ENCODE measurements at regions not wholly inside any gene's neighbourhood (a gene's known extent, or its start where the extent isn't known, plus 50 kb on each side); places are given as distances from the start of the nearest gene placed in this dataset.

GRCh38 chr9:7982907-7983306, 183.3 kb upstream of the DMAC1 start:
- ATAC-seq (no peak), DNase-seq (ENCODE audit: low read depth, low spot score) (no peak)
- Histone ChIP-seq H3K4me1 (ENCODE audit: control insufficient read depth, insufficient read depth, low read length) (no peaks in the 10 kb centered on the region), H3K27me3 (ENCODE audit: control insufficient read depth, insufficient read depth, low read length) (no peaks in the 10 kb centered on the region), H3K9me3 (ENCODE audit: control insufficient read depth, insufficient read depth, low read depth, low read length) (no peaks in the 10 kb centered on the region), H3K4me3 (ENCODE audit: low read depth in 2 of 2, low read length in 2 of 2) (no peak overlapping the region), H3K27ac (ENCODE audit: low read length) (no peak overlapping the region), H3K36me3 (ENCODE audit: control insufficient read depth, insufficient read depth, low read length) (no peaks in the 10 kb centered on the region)
- CTCF ChIA-PET: no interaction called here
- BruUV-seq (replicated peaks): no TSS peak
- POLR2A ChIA-PET: no interaction called here
- intact Hi-C loops (cut with micrococcal nuclease; ENCODE audit: unreplicated experiment): no loop called here
- in situ Hi-C loops (cut with HindIII; ENCODE audit: low pct_unique_long_range_greater_than_20kb, low sequenced_read_pairs): no loop called here
- no peak for TF ChIP-seq TCF7L2 (IDR thresholded peaks at IDR 0.05; ENCODE audit: low read depth, low read length)
- TF ChIP-seq POLR2AphosphoS5 (IDR thresholded peaks at IDR 0.05; ENCODE audit: low read depth, low read length): no peak
- TF ChIP-seq CTCF (IDR thresholded peaks at IDR 0.05): no peak
- TF ChIP-seq SIN3A (IDR thresholded peaks at IDR 0.05; ENCODE audit: borderline replicate concordance, insufficient read depth, low read depth, low read length): no peak
- TF ChIP-seq REST (IDR thresholded peaks at IDR 0.05; ENCODE audit: insufficient read depth in 1 of 2, low read depth in 2 of 2, low read length in 1 of 2): no peak

GRCh38 chr9:7980691-7981289, 181.2 kb upstream of the DMAC1 start:
- ChIA-PET POLR2A (no interaction called here), CTCF (no interaction called here)
- DNase-seq (ENCODE audit: low read depth, low spot score) (no peak), ATAC-seq (no peak)
- BruUV-seq (replicated peaks): no TSS peak
- TF ChIP-seq SIN3A (IDR thresholded peaks at IDR 0.05; ENCODE audit: borderline replicate concordance, insufficient read depth, low read depth, low read length) (no peak), POLR2AphosphoS5 (IDR thresholded peaks at IDR 0.05; ENCODE audit: low read depth, low read length) (no peak), TCF7L2 (IDR thresholded peaks at IDR 0.05; ENCODE audit: low read depth, low read length) (no peak), REST (IDR thresholded peaks at IDR 0.05; ENCODE audit: insufficient read depth in 1 of 2, low read depth in 2 of 2, low read length in 1 of 2) (no peak), CTCF (IDR thresholded peaks at IDR 0.05) (no peak)
- Histone ChIP-seq H3K4me3 (ENCODE audit: low read depth in 2 of 2, low read length in 2 of 2) (no peak overlapping the region), H3K9me3 (ENCODE audit: control insufficient read depth, insufficient read depth, low read depth, low read length) (no peaks in the 10 kb centered on the region), H3K36me3 (ENCODE audit: control insufficient read depth, insufficient read depth, low read length) (no peaks in the 10 kb centered on the region), H3K27ac (ENCODE audit: low read length) (no peak overlapping the region), H3K4me1 (ENCODE audit: control insufficient read depth, insufficient read depth, low read length) (no peaks in the 10 kb centered on the region), H3K27me3 (ENCODE audit: control insufficient read depth, insufficient read depth, low read length) (no peaks in the 10 kb centered on the region)
- intact Hi-C loops (cut with micrococcal nuclease; ENCODE audit: unreplicated experiment) (no loop called here), in situ Hi-C loops (cut with HindIII; ENCODE audit: low pct_unique_long_range_greater_than_20kb, low sequenced_read_pairs) (no loop called here)

All from Panc1 (cell line).